ENCODE measurements at regions not wholly inside any gene's neighbourhood (a gene's known extent, or its start where the extent isn't known, plus 50 kb on each side); places are given as distances from the start of the nearest gene placed in this dataset.

GRCh38 chr6:12383448-12383847 lies 93.3 kb downstream of the EDN1 start:
- DNase-seq: no peak

DNA sequence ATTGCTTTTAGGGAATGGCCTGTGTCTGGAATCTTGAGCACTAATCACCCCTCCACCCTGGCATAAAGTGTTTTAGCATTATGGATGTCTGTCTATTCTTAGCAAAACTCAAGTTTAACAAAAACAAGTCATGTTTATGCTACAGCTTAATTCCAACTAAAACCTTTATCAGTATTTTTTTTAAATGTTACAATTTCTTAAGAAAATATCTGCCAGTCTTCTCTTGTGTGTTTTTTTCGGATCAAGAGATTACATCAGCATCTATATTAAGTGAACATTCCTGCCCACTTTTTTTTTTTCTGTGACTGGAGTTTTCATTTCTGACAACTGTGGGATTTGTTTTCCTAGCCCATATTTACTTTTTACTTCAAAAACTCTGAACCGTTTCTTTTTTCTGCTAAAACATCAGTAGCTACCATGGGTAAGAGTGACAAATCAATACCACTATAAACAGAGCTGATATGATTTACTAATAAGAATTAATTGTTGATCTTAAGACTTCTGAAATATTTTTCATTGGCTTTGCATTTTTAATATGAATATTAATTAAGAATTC lies 94.3 kb downstream of the EDN1 start:
- DNase-seq: no peak

GRCh38 chr6:12385316-12385715 lies 95.2 kb downstream of the EDN1 start:
- no peak for DNase-seq

DNA sequence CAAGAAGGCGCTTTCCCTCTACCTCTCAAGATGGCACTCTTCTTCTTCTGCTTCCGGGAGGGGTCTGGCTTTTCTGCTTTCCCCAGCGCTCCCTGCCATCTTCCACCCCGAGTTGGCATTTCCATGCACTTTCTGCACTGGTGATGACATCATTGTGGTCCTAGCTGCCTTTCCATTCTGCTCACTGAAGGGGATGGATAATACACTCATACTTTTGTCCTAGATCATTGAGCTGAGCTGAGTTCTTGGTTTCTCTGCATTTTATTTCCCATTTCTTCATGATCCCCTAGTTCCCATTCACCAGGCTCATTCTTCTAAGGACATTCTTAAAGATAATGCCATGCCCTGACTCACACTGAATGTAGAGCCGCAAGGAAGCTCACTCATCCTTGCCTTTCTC lies 96.7 kb downstream of the EDN1 start:
- DNase-seq: no peak

DNA sequence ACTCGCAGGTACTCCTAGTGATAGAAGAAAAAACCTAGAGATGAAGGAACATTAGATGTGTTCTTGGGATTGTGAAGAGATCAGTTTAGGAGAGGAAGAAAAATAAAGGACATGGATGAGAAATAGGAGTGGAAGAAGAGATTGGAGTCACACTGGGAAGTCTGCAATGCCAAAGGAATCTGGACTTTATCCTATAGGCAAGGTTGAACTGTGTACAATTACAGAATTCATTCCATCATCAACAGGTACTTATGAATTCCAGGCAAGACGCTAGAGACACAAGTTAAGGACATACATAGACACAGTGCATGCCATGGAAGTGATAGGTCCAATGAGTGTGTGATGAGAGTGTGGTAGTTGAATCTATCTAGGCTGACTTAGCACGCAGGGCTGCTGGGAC lies 101.3 kb downstream of the EDN1 start:
- no peak for DNase-seq

DNA sequence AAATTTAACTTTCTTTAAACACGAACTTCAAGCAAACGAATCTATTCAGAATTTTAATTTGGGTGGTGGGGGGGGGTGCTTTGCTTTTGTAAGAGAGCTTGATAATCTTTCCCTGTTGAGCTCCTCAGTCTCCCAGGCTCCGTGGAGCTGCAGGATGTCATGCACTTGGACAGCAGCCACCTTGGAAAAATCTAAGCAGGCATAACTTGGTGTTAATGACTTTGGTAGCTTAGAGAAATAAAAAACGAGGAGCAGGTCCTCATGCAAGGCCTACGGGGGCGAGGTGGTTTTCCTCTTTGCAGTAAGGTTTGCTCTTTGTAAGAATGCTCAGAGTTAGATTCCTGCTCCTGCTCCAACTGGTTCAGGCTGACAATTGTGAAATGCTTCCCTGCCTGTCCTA lies 102.3 kb downstream of the EDN1 start:
- DNase-seq: no peak

- no peak for DNase-seq
Measured at GRCh38 chr6:12393100-12393499, 102.9 kb downstream of the EDN1 start.

DNA sequence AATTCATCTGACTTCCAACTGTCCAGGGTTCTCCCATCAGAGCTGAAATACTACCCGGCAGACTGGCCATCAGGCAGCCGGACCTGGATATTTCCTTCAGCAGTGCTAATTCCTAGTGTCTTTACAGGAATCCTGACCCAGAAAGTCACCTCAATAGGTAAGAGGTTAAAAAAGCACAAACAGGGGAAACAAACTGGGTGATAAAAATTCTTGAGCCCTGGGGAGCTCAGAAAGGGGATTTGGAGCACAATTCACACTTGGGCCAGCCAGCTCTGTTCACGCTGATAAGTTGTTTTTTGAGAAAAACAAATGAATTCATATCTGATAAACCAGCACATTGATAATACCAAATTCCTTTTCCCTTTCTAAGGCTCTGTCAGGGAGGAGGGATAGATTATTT lies 104.0 kb downstream of the EDN1 start:
- no peak for DNase-seq

DNA sequence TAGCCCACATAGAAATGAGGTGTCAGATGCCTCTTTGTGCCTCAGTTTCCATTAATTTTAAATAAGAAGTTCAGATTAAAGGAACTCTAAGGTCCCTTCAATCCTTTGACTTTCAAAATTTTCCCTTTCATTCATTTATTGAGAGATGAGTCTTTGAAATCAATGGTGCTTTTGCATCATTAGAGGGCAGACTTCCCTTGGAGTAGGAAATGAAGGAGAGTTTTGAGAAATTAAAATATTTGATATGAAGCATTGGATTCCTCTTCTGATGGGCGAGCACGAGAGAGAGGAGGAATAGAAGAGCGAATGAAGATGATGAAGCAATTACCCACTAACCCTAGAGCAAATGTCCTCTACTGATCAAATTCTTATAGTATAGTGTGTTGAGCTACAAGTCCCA lies 105.7 kb downstream of the EDN1 start:
- no peak for DNase-seq

GRCh38 chr6:12401200-12401599 lies 111.0 kb downstream of the EDN1 start:
- DNase-seq: no peak

DNA sequence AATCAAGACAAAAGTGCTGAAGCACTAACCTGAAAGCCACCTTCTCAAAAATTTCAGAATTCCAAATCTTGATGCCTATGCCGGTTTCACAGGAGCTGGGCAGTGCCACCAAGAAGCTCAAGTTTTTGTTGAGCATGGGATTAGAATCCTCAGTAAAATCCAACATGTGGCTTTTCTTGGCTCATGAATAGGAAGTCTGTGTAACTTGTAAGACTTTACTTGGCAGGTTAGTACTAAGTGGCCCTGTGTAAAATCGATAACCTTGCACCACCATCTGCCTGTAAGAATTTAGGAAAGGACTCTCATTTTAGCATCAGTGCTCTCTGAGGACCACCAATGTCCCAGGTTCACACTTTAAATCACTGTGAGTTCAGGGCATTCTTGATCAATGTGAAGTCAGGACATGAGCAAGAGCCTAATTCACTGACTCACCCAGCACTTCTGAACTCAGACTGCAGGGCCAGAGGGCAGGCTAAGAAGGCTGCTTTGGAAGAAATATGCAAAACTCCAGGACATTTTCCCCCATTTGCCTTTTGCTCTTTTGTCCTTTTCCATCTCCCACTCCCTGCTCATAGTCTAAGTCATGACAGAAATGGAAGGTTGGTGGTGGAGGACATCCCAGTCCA lies 113.2 kb downstream of the EDN1 start:
- DNase-seq: no peak

DNA sequence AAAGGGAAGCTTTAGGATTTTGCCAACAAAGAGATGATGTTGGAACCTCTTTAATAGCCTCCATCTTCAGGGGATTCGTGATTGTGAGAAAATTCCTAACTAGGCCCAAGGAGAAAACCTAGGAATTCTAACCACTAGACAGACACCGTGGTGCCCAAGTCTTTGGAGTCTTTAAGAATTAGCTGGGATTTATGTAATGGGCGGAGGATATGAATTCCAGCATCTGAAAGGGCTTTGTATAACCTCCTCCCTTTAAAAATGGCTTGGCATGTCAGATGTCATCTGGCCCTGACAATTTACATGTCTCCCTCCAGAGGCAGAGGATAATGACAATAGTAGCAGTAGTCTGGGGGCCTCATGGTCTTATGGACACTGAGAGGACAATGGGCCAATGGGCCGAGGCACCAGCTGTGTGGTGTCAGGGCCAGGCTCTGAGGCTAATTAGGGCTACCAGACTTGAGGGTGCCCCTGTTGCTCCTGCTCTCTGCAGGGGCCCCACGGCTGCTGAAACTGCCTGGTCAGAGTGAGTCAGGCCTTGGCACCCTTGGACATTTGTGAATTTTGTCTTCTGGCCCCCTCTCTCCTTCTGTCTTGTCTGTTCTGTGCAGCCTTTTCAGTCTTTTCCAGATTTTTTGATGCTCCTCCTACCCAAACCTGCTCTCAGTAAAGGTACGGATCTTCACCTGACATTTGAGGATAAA lies 113.9 kb downstream of the EDN1 start:
- no peak for DNase-seq

GRCh38 chr6:12404651-12405050 lies 114.5 kb downstream of the EDN1 start:
- DNase-seq: no peak

DNA sequence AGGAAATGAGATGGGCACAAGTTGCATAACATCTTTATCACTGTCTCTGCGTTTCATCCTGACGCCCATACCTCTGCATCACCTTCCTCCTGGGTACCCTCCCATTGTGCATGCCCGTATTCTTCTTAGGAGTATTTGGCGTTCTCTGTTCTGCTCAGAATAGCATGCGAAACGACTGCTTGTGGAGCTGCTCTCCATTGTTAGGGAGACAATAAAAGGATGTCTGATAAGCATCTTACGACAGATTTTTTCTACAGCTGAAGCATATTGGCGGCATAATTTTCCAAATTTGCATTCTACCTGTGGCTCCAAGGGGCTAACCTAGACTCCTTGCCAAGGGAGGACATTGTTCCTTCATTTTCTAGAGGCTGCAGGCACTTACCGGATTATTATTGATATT lies 118.6 kb downstream of the EDN1 start:
- DNase-seq: no peak

DNA sequence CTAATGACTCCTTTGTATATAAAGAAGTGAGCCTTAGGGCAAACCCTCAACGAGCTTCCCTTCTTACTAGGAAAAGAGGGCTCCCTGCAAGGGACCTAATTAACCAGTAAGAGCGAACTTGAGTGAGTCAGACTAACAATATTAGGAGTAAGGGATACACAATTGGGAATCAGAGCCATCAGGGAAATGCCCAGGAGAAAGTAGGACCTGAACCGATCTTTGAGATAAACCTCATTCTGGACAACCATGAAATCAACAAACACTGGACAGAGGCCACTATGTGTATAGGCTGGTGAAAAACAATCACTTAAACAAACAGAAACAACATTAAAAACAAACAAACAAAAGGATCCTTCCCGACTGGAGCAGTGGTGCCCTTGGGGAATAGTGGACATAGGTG lies 120.8 kb downstream of the EDN1 start:
- DNase-seq: no peak

- DNase-seq: no peak
Measured at GRCh38 chr6:12414096-12414675, 124.0 kb downstream of the EDN1 start.

DNA sequence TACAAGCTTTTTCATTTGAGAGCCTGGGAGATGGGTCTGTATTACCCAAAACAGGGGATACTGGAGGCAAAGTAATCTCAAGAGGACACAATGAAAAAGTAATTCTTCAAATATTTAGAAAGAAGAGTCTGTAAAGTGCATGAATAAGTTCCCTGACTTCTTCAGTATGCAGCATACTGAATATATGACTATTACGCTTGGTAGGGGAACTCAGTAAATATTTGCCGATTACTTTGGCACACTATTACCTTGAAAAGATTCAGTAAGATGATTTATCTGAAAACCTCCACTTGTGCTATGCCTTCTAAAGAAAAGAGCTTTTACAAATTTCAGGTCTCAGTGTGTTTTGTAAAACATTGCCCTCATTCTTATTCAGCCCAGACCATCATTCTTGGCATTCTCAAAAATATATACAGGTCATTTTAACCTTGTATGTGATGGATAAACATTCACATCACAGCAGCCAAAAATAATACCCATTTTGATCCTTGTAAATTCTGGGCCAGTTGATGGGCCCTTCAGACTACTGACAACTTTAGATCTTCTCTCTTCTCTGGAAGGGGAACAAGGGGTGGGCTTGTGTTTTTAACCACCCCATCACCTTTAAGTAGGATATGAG lies 125.9 kb downstream of the EDN1 start:
- no peak for DNase-seq

GRCh38 chr6:12417191-12417590 lies 127.0 kb downstream of the EDN1 start:
- no peak for DNase-seq

DNA sequence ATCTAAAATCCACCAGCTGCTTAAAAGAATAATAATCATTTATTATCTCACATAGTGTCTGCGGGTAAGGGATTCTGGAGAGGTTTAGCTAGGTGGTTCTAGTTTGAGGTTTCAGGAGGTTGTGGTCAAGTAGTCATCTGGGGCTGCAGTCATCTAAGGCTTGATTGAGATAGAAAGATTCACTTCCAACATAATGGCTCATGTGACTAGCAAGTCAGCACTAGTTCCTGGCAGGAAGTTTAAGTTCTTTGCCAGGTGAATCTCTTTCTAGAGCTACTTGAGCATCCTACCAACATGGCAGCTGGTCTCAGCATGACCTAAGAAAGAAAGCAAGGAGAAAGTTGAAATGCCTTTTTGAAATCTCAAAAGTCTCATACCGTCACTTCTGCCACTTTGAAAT lies 128.8 kb downstream of the EDN1 start:
- DNase-seq: no peak

DNA sequence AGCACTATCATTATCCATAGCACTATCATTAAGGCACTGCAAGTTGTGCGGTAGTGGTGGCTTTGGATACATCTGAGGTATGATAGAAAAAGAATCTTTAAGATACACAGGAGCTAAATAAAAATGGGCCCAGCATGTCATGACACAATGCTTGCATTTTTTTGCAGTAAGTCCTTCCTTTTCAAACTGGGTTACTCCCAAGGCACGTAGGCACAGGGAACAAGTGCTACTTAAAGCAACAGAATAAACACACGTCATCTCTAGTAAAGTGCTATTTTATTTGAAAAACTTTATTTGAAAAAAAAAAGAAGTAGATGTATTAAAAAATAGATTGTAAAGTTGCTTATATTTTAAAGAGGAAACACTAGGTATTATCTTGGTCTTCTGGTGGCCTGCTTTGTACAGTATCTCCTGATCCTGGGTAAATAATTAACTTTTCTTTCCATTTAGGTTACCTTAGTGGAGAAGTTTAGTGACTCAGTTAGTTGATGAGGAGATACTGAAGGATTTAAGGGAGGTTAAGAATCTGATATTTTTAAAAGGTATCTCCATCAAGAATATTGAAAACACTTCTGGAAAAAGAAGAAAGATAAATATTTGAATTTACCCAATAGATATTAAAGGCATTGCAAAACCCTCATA lies 129.6 kb downstream of the EDN1 start:
- DNase-seq: no peak

- no peak for DNase-seq
Measured at GRCh38 chr6:12420626-12421025, 130.5 kb downstream of the EDN1 start.

DNA sequence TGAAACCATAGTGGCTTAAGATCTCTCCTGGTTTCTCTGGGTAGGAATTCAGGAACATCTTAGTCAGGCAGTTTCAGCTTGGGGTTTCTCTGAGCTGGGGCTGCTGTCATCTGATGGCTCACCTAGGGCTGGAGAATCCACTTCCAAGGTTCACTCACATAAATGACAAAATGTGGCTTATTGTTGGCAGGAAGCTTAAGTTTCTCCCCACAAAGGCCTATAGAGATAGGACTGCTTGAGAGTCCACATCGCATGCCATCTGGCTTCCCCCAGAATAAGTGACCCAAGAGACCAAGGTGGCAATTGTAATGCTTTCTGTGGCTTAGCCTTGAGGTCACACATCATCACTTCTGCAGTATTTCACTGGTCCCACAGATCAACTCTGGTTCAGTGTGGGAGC lies 131.4 kb downstream of the EDN1 start:
- no peak for DNase-seq

DNA sequence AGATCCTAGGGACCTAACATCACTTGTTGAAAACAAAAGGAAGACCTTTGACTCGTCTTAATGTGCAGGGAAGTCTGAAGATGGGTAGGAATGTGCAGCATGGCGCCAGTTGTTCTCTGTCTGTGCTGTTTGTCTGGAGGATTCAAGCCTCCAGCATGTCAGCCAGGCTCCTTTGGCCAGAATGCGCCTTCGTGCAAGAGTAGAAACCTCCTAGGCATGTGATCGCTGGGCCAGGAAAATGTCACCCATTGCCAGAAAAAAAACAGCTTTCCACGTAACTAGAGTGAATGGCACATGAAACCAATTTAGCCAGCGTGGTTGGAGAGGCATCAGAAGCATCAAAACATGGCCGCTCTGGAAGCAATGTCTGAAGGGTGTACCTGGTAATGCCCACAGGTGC lies 132.7 kb downstream of the EDN1 start:
- no peak for DNase-seq

All from occipital lobe (tissue), 1 donor.